ENCODE measurements at regions not wholly inside any gene's neighbourhood (a gene's known extent, or its start where the extent isn't known, plus 50 kb on each side); places are given as distances from the start of the nearest gene placed in this dataset.

DNA sequence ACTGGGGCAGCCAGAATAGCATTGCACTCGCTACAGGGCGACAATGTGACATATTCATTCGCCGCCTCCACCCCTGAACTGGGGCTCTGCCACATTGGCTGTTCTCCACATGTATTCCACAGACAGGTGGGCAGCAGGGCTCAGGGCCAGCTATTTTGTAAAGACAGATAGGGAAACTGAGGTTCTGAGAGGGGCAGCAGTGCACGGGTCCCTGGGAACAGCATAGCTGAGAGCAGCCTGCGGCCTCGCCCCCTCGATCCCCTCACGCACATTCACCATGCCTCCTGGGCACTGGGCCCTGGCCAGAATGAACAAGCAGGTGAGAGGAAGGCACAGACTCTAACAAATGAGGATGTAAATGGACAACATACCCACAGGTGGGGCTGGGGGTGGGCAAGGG is 75.0 kb upstream of the SPATA12 start:
- DNase-seq (ENCODE audit: low read depth in 2 of 2) = no peak

GRCh38 chr3:56983427-56983826 is 77.0 kb upstream of the SPATA12 start:
- DNase-seq (ENCODE audit: low read depth in 2 of 2) = no peak

DNA sequence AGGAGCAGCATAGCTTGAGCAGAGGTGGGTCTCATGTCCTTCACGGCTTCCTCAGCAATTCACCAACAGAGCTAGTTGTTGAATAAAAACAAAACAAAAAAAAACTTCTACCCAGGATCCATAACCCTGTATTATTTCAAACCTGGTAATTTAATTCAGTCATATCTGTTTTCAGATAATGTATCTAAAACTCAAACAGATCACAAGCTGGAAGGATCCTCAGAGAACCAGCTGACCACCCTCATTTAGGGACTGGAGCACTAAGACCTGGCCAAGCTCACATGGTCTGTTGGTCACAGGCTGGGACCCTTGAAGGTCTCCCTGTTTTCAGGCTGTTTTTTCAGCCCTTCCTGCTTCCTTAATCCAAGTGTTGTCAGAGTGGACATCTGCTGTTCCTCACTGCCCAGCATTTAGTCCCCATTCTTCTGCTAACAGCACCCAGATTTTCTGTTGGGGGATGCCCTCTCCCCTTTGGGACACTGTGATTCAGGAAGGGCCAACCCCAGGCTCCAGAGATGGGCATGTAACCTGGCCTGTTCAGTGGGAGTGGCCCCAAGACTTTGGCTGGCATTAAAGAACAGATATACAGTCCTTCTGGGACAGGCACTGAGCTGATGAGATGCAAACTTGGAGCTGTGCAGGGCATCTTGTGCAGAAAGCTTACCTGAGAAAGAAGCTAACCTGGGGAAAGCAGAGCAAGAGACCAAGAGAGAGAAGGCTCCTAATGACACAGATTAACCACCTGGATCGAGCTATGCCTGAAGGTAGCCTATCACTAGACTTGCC is 78.8 kb upstream of the SPATA12 start:
- DNase-seq (ENCODE audit: low read depth in 2 of 2) = no peak

DNA sequence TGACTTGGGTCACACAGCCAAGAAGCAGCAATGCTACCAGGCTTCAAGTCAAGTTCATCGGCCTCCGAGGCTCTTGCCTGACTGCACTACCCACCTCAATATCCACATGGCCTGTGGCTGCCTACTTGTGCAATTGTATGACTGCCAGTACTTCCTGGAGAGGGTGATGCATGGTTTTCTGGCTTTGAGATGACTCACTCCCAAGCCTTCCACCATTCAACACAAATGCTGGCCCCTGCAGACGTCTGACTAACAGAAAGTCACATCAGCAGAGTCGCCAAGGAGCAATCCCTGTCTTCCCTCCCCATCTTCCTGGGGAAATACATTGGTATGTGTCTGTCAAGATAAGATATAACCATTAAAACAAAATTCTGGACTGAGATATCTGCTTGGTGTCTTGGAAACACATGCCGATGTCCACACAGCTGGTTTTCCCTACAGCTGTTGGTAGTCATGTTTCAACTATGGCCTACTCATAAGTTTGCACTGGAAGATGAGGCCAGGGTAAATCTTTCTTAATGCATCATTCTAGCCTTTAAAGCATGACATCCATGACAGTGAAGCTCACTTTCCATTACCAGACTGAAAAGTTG is 79.6 kb upstream of the SPATA12 start:
- peak; percentile 41 to 58 for DNase-seq (ENCODE audit: low read depth in 2 of 2)

DNA sequence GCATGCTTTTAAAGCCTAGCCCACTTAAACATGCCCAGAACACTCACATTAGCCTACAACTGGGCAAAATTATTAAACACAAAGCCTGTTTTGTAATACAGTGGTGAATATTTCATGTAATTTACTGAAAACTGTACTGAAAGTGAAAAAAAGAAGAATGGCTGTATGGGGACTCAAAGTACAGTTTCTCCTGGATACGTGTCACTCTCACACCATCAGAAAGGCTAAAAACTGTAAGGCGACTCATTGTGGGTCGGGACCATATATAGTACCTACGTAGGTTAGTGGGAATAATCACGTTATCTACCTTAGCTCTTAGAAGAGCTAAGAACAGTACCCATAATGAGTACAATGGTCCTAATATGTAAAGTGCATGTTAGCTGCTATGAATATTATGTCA is 80.2 kb upstream of the SPATA12 start:
- DNase-seq (ENCODE audit: low read depth in 2 of 2) = no peak

DNA sequence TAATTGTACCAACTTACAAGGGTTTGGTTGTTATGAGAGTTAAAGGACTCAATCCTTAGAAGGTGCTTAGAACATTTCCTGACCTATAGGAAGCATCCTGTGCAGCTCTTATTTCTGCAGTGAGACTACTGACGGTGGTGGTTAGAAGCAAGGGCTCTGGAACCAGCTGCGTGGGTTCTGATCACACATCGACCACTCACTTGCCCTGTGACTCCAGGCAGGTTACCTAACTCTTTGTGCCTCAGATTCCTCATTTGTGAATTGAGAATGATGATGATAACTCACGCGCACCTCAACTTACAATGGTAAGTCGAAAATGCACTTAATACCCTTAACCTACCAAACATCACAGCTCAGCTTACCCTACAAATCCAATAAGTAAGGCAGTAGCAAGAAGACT is 80.7 kb upstream of the SPATA12 start:
- DNase-seq (ENCODE audit: low read depth in 2 of 2) = no peak

GRCh38 chr3:56977561-56977889 is 82.9 kb upstream of the SPATA12 start:
- no peak for DNase-seq (ENCODE audit: low read depth in 2 of 2)

- DNase-seq (ENCODE audit: low read depth in 2 of 2) = no peak
Measured at GRCh38 chr3:56976651-56977560, 83.6 kb upstream of the SPATA12 start.

DNA sequence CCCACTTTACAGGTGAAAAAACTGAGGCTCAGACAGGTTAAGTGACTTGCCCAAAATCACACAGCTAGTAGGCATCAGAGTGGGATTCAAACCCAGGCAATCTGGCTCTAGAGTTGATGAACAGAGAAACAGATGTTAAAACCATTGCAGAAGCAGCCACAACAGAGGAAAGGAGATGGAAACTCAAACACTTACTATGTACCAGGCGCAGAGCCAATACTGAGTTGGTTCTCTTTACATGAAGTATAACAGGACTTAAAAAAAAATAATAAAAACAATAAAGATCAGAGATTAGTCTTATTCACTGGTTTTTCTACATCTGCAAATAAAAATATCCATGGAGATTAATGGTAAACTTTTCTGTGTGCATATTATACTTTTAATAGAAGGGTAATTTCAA is 84.9 kb upstream of the SPATA12 start:
- DNase-seq (ENCODE audit: low read depth in 2 of 2) = no peak

GRCh38 chr3:56974247-56974930 is 86.1 kb upstream of the SPATA12 start:
- no peak for DNase-seq (ENCODE audit: low read depth in 2 of 2)

GRCh38 chr3:56971816-56972215 is 88.6 kb upstream of the SPATA12 start:
- DNase-seq (ENCODE audit: low read depth in 2 of 2) = no peak

DNA sequence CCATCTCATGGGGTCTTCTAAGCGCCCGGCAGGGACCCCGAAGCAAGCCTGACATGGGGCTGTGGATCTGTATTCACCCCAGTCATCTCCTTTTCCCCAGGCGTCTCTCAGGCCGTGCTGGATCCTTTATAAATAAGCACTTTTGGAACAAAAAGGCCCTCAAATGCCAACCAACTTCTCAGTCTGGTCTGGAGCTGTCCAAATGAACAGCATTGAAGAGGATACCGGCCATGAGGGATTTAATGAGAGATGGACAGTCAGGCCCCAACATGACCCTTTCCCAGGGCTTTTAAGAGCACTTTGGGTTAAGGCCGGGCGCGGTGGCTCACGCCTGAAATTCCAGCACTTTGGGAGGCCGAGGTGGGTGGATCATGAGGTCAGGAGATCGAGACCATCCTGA is 89.2 kb upstream of the SPATA12 start:
- DNase-seq (ENCODE audit: low read depth in 2 of 2) = no peak

- no peak for DNase-seq (ENCODE audit: low read depth in 2 of 2)
Measured at GRCh38 chr3:56970461-56970879, 90.0 kb upstream of the SPATA12 start.

DNA sequence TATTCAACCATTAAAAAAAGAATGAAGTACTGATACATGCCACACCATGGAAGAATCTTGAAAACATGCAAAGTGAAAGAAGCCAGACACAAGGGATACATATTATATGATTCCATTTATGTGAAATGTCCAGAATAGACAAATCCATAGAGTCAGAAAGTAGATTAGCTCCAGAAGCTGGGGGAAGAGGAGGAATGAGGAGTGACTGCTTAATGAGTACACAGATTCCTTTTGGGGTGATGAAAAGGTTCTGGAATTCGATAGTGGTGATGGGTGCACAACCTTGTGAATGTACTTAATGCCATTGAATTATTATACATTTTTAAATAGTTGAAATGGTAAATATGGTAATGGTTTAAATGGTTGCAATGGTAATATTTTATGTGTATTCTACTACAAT is 90.6 kb upstream of the SPATA12 start:
- DNase-seq (ENCODE audit: low read depth in 2 of 2) = no peak

- no peak for DNase-seq (ENCODE audit: low read depth in 2 of 2)
Measured at GRCh38 chr3:56966509-56966908, 94.0 kb upstream of the SPATA12 start.

GRCh38 chr3:56966104-56966503 is 94.4 kb upstream of the SPATA12 start:
- no peak for DNase-seq (ENCODE audit: low read depth in 2 of 2)

DNA sequence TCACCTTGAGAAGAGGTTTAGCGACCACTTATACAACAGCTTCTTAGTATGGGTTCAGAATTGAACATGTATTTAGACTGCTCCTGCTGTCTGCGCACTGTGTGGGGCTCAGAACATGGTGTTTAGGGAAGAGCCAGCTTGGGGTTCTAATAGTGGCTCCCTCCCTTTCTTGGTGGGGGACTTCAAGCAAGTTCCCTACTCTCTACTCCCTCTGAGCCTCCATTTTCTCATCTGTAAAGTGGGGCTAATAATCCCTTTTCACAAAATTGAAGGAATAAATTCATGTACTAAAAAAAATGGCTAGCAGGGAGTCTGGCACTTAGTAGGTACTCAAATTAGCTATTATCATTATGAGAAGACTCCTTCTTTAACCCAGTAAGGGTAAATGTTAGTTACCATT is 97.5 kb upstream of the SPATA12 start:
- no peak for DNase-seq (ENCODE audit: low read depth in 2 of 2)

GRCh38 chr3:56962206-56962605 is 98.3 kb upstream of the SPATA12 start:
- no peak for DNase-seq (ENCODE audit: low read depth in 2 of 2)

- DNase-seq (ENCODE audit: low read depth in 2 of 2) = no peak
Measured at GRCh38 chr3:56960234-56960917, 100.1 kb upstream of the SPATA12 start.

- no peak for DNase-seq (ENCODE audit: low read depth in 2 of 2)
Measured at GRCh38 chr3:56958879-56959278, 101.6 kb upstream of the SPATA12 start.

GRCh38 chr3:56957522-56957921 is 102.9 kb upstream of the SPATA12 start:
- no peak for DNase-seq (ENCODE audit: low read depth in 2 of 2)

- DNase-seq (ENCODE audit: low read depth in 2 of 2) = no peak
Measured at GRCh38 chr3:56956906-56957305, 103.6 kb upstream of the SPATA12 start.
